ENCODE measurements at regions not wholly inside any gene's neighbourhood (a gene's known extent, or its start where the extent isn't known, plus 50 kb on each side); places are given as distances from the start of the nearest gene placed in this dataset.

GRCh38 chr1:184843732-184844495 is 89.3 kb upstream of the EDEM3 start:
- no peak overlapping the region for H3K27ac ChIP-seq (ENCODE audit: low read length)
- intact Hi-C loops (cut with micrococcal nuclease; ENCODE audit: unreplicated experiment), result no loop called here
- DNase-seq (ENCODE audit: low read depth, low spot score), result no peak
- H3K27me3 ChIP-seq (ENCODE audit: control insufficient read depth, insufficient read depth, low read length), result no peaks in the 10 kb centered on the region
- POLR2A ChIA-PET, result no interaction called here
- TF ChIP-seq CTCF (IDR thresholded peaks at IDR 0.05) (no peak), TCF7L2 (IDR thresholded peaks at IDR 0.05; ENCODE audit: low read depth, low read length) (no peak), SIN3A (IDR thresholded peaks at IDR 0.05; ENCODE audit: borderline replicate concordance, insufficient read depth, low read depth, low read length) (no peak), REST (IDR thresholded peaks at IDR 0.05; ENCODE audit: insufficient read depth in 1 of 2, low read depth in 2 of 2, low read length in 1 of 2) (no peak), POLR2AphosphoS5 (IDR thresholded peaks at IDR 0.05; ENCODE audit: low read depth, low read length) (no peak)
- CTCF ChIA-PET, result no interaction called here
- ATAC-seq, result no peak
- no peaks in the 10 kb centered on the region for H3K4me1 ChIP-seq (ENCODE audit: control insufficient read depth, insufficient read depth, low read length)
- BruUV-seq (replicated peaks), result no TSS peak
- no peaks in the 10 kb centered on the region for H3K9me3 ChIP-seq (ENCODE audit: control insufficient read depth, insufficient read depth, low read depth, low read length)
- no peak overlapping the region for H3K4me3 ChIP-seq (ENCODE audit: low read depth in 2 of 2, low read length in 2 of 2)
- no peaks in the 10 kb centered on the region for H3K36me3 ChIP-seq (ENCODE audit: control insufficient read depth, insufficient read depth, low read length)
- in situ Hi-C loops (cut with HindIII; ENCODE audit: low pct_unique_long_range_greater_than_20kb, low sequenced_read_pairs), result no loop called here

- no peak for TF ChIP-seq REST (IDR thresholded peaks at IDR 0.05; ENCODE audit: insufficient read depth in 1 of 2, low read depth in 2 of 2, low read length in 1 of 2)
- no peak for TF ChIP-seq POLR2AphosphoS5 (IDR thresholded peaks at IDR 0.05; ENCODE audit: low read depth, low read length)
- TF ChIP-seq TCF7L2 (IDR thresholded peaks at IDR 0.05; ENCODE audit: low read depth, low read length), result no peak
- no peak for TF ChIP-seq SIN3A (IDR thresholded peaks at IDR 0.05; ENCODE audit: borderline replicate concordance, insufficient read depth, low read depth, low read length)
- no peak for TF ChIP-seq CTCF (IDR thresholded peaks at IDR 0.05)
- in situ Hi-C loops (cut with HindIII; ENCODE audit: low pct_unique_long_range_greater_than_20kb, low sequenced_read_pairs), result no loop called here
- Histone ChIP-seq H3K36me3 (ENCODE audit: control insufficient read depth, insufficient read depth, low read length) (no peaks in the 10 kb centered on the region), H3K9me3 (ENCODE audit: control insufficient read depth, insufficient read depth, low read depth, low read length) (no peaks in the 10 kb centered on the region), H3K4me3 (ENCODE audit: low read depth in 2 of 2, low read length in 2 of 2) (no peak overlapping the region), H3K27me3 (ENCODE audit: control insufficient read depth, insufficient read depth, low read length) (no peaks in the 10 kb centered on the region), H3K27ac (ENCODE audit: low read length) (no peak overlapping the region), H3K4me1 (ENCODE audit: control insufficient read depth, insufficient read depth, low read length) (no peaks in the 10 kb centered on the region)
- ATAC-seq (no peak), DNase-seq (ENCODE audit: low read depth, low spot score) (no peak)
- ChIA-PET CTCF (no interaction called here), POLR2A (no interaction called here)
- BruUV-seq (replicated peaks), result no TSS peak
- intact Hi-C loops (cut with micrococcal nuclease; ENCODE audit: unreplicated experiment), result no loop called here
These were observed 85.9 kb upstream of the EDEM3 start for GRCh38 chr1:184840596-184840995.

Data from Panc1 (cell line).